HCEC 1CT (cell line): ENCODE measurements at regions not wholly inside any gene's neighbourhood (a gene's known extent, or its start where the extent isn't known, plus 50 kb on each side); places are given as distances from the start of the nearest gene placed in this dataset.
"Not testable (repeated sequence)": the region's sequence is repeated elsewhere in the genome, so short reads cannot be mapped to it uniquely, and the experiment has no call there.

Experiments
- DNase-seq: peaks from one replicate; pipeline ENCODE4 v3.0.0-alpha.2; 2017

GRCh38 chr2:184351126-184351525, 247.2 kb upstream of the ZNF804A start:
- no peak for DNase-seq

GRCh38 chr2:184357033-184357432, 241.3 kb upstream of the ZNF804A start:
- no peak for DNase-seq

GRCh38 chr2:184359379-184359778, 238.9 kb upstream of the ZNF804A start:
- no peak for DNase-seq

- DNase-seq: peak; percentile 6
These were observed 235.1 kb upstream of the ZNF804A start for GRCh38 chr2:184363213-184363612.

GRCh38 chr2:184367211-184367610, 231.1 kb upstream of the ZNF804A start:
- DNase-seq: peak; percentile 32

- no peak for DNase-seq
These were observed 229.0 kb upstream of the ZNF804A start for GRCh38 chr2:184369307-184369706.

GRCh38 chr2:184370954-184371353, 227.4 kb upstream of the ZNF804A start:
- DNase-seq: no peak

GRCh38 chr2:184371641-184372040, 226.7 kb upstream of the ZNF804A start:
- peak; percentile 32 for DNase-seq

GRCh38 chr2:184372484-184372883, 225.8 kb upstream of the ZNF804A start:
- DNase-seq: no peak

- DNase-seq: no peak
These were observed 203.7 kb upstream of the ZNF804A start for GRCh38 chr2:184394642-184395041.

- DNase-seq: no peak
These were observed 195.9 kb upstream of the ZNF804A start for GRCh38 chr2:184402381-184402780.

GRCh38 chr2:184407041-184407630, 191.2 kb upstream of the ZNF804A start:
- DNase-seq: not testable (repeated sequence)

- DNase-seq: no peak
These were observed 188.2 kb upstream of the ZNF804A start for GRCh38 chr2:184410160-184410559.

- DNase-seq: no peak
These were observed 185.1 kb upstream of the ZNF804A start for GRCh38 chr2:184413221-184413620.

GRCh38 chr2:184413671-184414229, 184.6 kb upstream of the ZNF804A start:
- no peak for DNase-seq

- no peak for DNase-seq
These were observed 182.0 kb upstream of the ZNF804A start for GRCh38 chr2:184416146-184416913.

GRCh38 chr2:184419744-184420143, 178.6 kb upstream of the ZNF804A start:
- no peak for DNase-seq

- DNase-seq: not testable (repeated sequence)
These were observed 176.9 kb upstream of the ZNF804A start for GRCh38 chr2:184421456-184421855.

- no peak for DNase-seq
These were observed 173.2 kb upstream of the ZNF804A start for GRCh38 chr2:184425083-184425482.

GRCh38 chr2:184444217-184444616, 154.1 kb upstream of the ZNF804A start:
- no peak for DNase-seq

GRCh38 chr2:184444623-184445223, 153.6 kb upstream of the ZNF804A start:
- no peak for DNase-seq

GRCh38 chr2:184449760-184450159, 148.6 kb upstream of the ZNF804A start:
- no peak for DNase-seq

GRCh38 chr2:184452907-184453306, 145.4 kb upstream of the ZNF804A start:
- DNase-seq: no peak

GRCh38 chr2:184455624-184456023, 142.7 kb upstream of the ZNF804A start:
- peak; percentile 29 for DNase-seq
